ENCODE measurements at regions not wholly inside any gene's neighbourhood (a gene's known extent, or its start where the extent isn't known, plus 50 kb on each side); places are given as distances from the start of the nearest gene placed in this dataset.

- no peaks in the 10 kb centered on the region for H4K20me1 ChIP-seq (ENCODE audit: insufficient read depth)
Observed at GRCh38 chr4:174406383-174406782, 115.9 kb downstream of the HPGD start.

GRCh38 chr4:174405923-174406322 lies 116.4 kb downstream of the HPGD start:
- H3K9me3 ChIP-seq (ENCODE audit: low read length) = no peaks in the 10 kb centered on the region
- no peaks in the 10 kb centered on the region for H3K9me2 ChIP-seq (ENCODE audit: insufficient read depth, low read length)
- H3K79me2 ChIP-seq (replicated peaks; ENCODE audit: insufficient read depth, low read length) = no peaks in the 10 kb centered on the region
- H3F3A ChIP-seq (ENCODE audit: insufficient read depth, low read length, poor library complexity, severe bottlenecking) = no peaks in the 10 kb centered on the region
- no peak for TF ChIP-seq MXI1 (conservative IDR thresholded peaks at IDR 0.05; ENCODE audit: poor library complexity, severe bottlenecking)
- no peak for TF ChIP-seq TAF1 (IDR thresholded peaks at IDR 0.05; ENCODE audit: low read depth)
- TF ChIP-seq SMC3 (conservative IDR thresholded peaks at IDR 0.05; ENCODE audit: poor library complexity) = no peak
- H3K27ac ChIP-seq (ENCODE audit: low read length) = no peak overlapping the region
- no peaks in the 10 kb centered on the region for H4K20me1 ChIP-seq (ENCODE audit: insufficient read depth)
- no peak overlapping the region for H3K4me3 ChIP-seq (ENCODE audit: low read length)
- H3K36me3 ChIP-seq (ENCODE audit: insufficient read depth, low read length) = no peaks in the 10 kb centered on the region
- H2AFZ ChIP-seq (ENCODE audit: low read depth, low read length) = no peak overlapping the region
- no peak overlapping the region for H3K9ac ChIP-seq (ENCODE audit: low read length)
- H3K4me2 ChIP-seq (ENCODE audit: low read length) = no peak overlapping the region
- H3K27me3 ChIP-seq (ENCODE audit: insufficient read depth, low read depth, low read length) = no peaks in the 10 kb centered on the region

More at GRCh38 chr4:174406383-174406782, 115.9 kb downstream of the HPGD start:
- no peaks in the 10 kb centered on the region for H3K36me3 ChIP-seq (ENCODE audit: insufficient read depth, low read length)
- no peak overlapping the region for H3K4me2 ChIP-seq (ENCODE audit: low read length)
- no peaks in the 10 kb centered on the region for H3K9me2 ChIP-seq (ENCODE audit: insufficient read depth, low read length)
- H3F3A ChIP-seq (ENCODE audit: insufficient read depth, low read length, poor library complexity, severe bottlenecking) = no peaks in the 10 kb centered on the region
- no peaks in the 10 kb centered on the region for H3K9me3 ChIP-seq (ENCODE audit: low read length)
- H3K79me2 ChIP-seq (replicated peaks; ENCODE audit: insufficient read depth, low read length) = no peaks in the 10 kb centered on the region
- no peak overlapping the region for H3K9ac ChIP-seq (ENCODE audit: low read length)
- no peaks in the 10 kb centered on the region for H3K27me3 ChIP-seq (ENCODE audit: insufficient read depth, low read depth, low read length)
- no peak overlapping the region for H3K27ac ChIP-seq (ENCODE audit: low read length)
- TF ChIP-seq REST (IDR thresholded peaks at IDR 0.05; ENCODE audit: borderline replicate concordance) (no peak), CTCF (IDR thresholded peaks at IDR 0.05; ENCODE audit: poor library complexity, severe bottlenecking) (no peak), TAF1 (IDR thresholded peaks at IDR 0.05; ENCODE audit: low read depth) (no peak), SMC3 (conservative IDR thresholded peaks at IDR 0.05; ENCODE audit: poor library complexity) (no peak), RAD21 (conservative IDR thresholded peaks at IDR 0.05) (no peak), MXI1 (conservative IDR thresholded peaks at IDR 0.05; ENCODE audit: poor library complexity, severe bottlenecking) (no peak), EZH2 (IDR thresholded peaks at IDR 0.05; ENCODE audit: borderline replicate concordance, insufficient read depth, low read length, poor library complexity, severe bottlenecking) (no peak), EP300 (conservative IDR thresholded peaks at IDR 0.05; ENCODE audit: poor library complexity, severe bottlenecking) (no peak), POLR2AphosphoS5 (IDR thresholded peaks at IDR 0.05) (no peak)
- H3K4me3 ChIP-seq (ENCODE audit: low read length) = no peak overlapping the region
- no peak overlapping the region for H2AFZ ChIP-seq (ENCODE audit: low read depth, low read length)

GRCh38 chr4:174404677-174405076 lies 117.6 kb downstream of the HPGD start:
- TF ChIP-seq EZH2 (IDR thresholded peaks at IDR 0.05; ENCODE audit: borderline replicate concordance, insufficient read depth, low read length, poor library complexity, severe bottlenecking) (no peak), POLR2AphosphoS5 (IDR thresholded peaks at IDR 0.05) (no peak), CTCF (IDR thresholded peaks at IDR 0.05; ENCODE audit: poor library complexity, severe bottlenecking) (no peak), SMC3 (conservative IDR thresholded peaks at IDR 0.05; ENCODE audit: poor library complexity) (no peak), RAD21 (conservative IDR thresholded peaks at IDR 0.05) (no peak), MXI1 (conservative IDR thresholded peaks at IDR 0.05; ENCODE audit: poor library complexity, severe bottlenecking) (no peak), EP300 (conservative IDR thresholded peaks at IDR 0.05; ENCODE audit: poor library complexity, severe bottlenecking) (no peak), REST (IDR thresholded peaks at IDR 0.05; ENCODE audit: borderline replicate concordance) (no peak), TAF1 (IDR thresholded peaks at IDR 0.05; ENCODE audit: low read depth) (no peak)
- H3K36me3 ChIP-seq (ENCODE audit: insufficient read depth, low read length) = no peaks in the 10 kb centered on the region
- H3F3A ChIP-seq (ENCODE audit: insufficient read depth, low read length, poor library complexity, severe bottlenecking) = no peaks in the 10 kb centered on the region
- no peaks in the 10 kb centered on the region for H3K9me2 ChIP-seq (ENCODE audit: insufficient read depth, low read length)
- H3K9ac ChIP-seq (ENCODE audit: low read length) = no peak overlapping the region
- H3K4me2 ChIP-seq (ENCODE audit: low read length) = no peak overlapping the region
- no peak overlapping the region for H3K27ac ChIP-seq (ENCODE audit: low read length)
- no peaks in the 10 kb centered on the region for H3K9me3 ChIP-seq (ENCODE audit: low read length)
- H3K4me3 ChIP-seq (ENCODE audit: low read length) = no peak overlapping the region
- no peaks in the 10 kb centered on the region for H3K27me3 ChIP-seq (ENCODE audit: insufficient read depth, low read depth, low read length)
- H3K79me2 ChIP-seq (replicated peaks; ENCODE audit: insufficient read depth, low read length) = no peaks in the 10 kb centered on the region
- no peaks in the 10 kb centered on the region for H4K20me1 ChIP-seq (ENCODE audit: insufficient read depth)
- H2AFZ ChIP-seq (ENCODE audit: low read depth, low read length) = no peak overlapping the region
